ENCODE measurements at regions not wholly inside any gene's neighbourhood (a gene's known extent, or its start where the extent isn't known, plus 50 kb on each side); places are given as distances from the start of the nearest gene placed in this dataset.
"Not testable (repeated sequence)": the region's sequence is repeated elsewhere in the genome, so short reads cannot be mapped to it uniquely, and the experiment has no call there.

DNA sequence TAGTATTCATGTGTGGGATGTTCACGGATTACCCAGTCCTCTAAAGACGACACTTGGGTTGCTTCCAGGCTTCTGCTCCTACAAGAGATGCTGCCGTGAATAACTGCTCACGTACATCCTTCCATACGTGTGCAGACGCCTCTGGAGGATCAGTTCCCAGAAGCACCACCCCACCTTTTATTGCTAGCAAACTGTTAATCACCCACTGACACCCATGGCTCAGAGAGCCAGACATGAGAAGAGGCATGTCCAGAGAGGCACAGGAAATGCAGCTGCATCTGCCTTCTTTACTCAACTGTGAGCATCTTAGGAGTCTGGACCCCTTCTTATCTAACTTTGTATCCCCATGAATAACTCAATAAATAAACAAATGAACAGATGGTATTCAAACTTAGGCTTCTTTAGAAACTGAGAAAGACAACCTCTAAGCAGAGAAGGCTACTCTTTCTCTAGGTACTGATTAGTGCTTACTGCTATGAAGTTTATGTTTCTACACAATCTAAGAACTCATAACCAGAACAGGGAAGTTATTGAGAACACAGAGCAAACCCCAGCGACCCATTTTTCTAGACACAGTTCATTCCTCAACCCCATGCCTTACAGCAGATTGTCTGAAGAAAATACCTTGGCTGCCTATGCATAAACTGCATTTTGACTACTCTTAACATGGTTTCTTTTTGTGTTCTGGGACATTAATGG lies 228.7 kb upstream of the RREB1 start:
- H3K9me3 Mint-ChIP-seq: no peaks in the 10 kb centered on the region

DNA sequence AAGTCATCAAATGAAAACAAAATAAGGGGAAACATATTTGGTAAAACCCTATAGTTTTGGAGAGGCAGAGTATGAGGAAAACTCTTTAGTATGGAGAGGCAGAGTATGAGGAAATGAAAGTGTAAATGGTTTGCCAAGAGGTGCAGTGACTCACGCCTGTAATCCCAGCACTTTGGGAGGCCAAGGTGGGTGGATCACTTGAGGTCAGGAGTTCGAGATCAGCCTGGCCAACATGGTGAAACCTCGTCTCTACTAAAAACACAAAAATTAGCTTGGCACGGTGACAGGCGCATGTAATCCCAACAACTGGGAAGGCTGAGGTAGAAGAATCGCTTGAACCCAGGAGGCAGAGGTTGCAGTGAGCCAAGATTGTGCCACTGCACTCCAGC lies 228.2 kb upstream of the RREB1 start:
- not testable (repeated sequence) for H3K27ac ChIP-seq (ENCODE audit: low read depth, low read length); H3K4me1 ChIP-seq (ENCODE audit: control insufficient read depth, insufficient read depth, low read length); H3K9me3 ChIP-seq (ENCODE audit: control insufficient read depth, low read length); H3K27ac Mint-ChIP-seq; H3K36me3 Mint-ChIP-seq (ENCODE audit: low read depth); H3K4me3 ChIP-seq (ENCODE audit: low read length); H3K9ac ChIP-seq (ENCODE audit: extremely low read depth, low read length, poor library complexity, severe bottlenecking); H3K36me3 ChIP-seq (ENCODE audit: control insufficient read depth, insufficient read depth, low read length); DNase-seq; H3K4me3 Mint-ChIP-seq; H3K9me3 Mint-ChIP-seq
- H3K27me3 ChIP-seq (ENCODE audit: control insufficient read depth, insufficient read depth, low read length, poor library complexity, severe bottlenecking): peaks cover 74% of the 10 kb centered on the region
- WGBS, 2 experiments (ENCODE audit: insufficient coverage in 1 of 2, insufficient read length in 1 of 2): 92 to 100% methylated on average over 3 to 6 of the region's 6 CpGs
- H3K27me3 Mint-ChIP-seq (ENCODE audit: insufficient read depth): peaks cover 92% of the 10 kb centered on the region
- peaks cover 11% of the 10 kb centered on the region for H3K4me1 Mint-ChIP-seq

More for the DNA sequence above, 228.7 kb upstream of the RREB1 start:
- Histone ChIP-seq H3K27me3 (ENCODE audit: control insufficient read depth, insufficient read depth, low read length, poor library complexity, severe bottlenecking) (peaks cover 73% of the 10 kb centered on the region), H3K9ac (ENCODE audit: extremely low read depth, low read length, poor library complexity, severe bottlenecking) (no peak overlapping the region), H3K27ac (ENCODE audit: low read depth, low read length) (no peak overlapping the region), H3K4me1 (ENCODE audit: control insufficient read depth, insufficient read depth, low read length) (no peaks in the 10 kb centered on the region), H3K4me3 (ENCODE audit: low read length) (no peak overlapping the region), H3K9me3 (ENCODE audit: control insufficient read depth, low read length) (no peaks in the 10 kb centered on the region), H3K36me3 (ENCODE audit: control insufficient read depth, insufficient read depth, low read length) (no peaks in the 10 kb centered on the region)
- Mint-ChIP-seq H3K27me3 (ENCODE audit: insufficient read depth) (peaks cover 92% of the 10 kb centered on the region), H3K36me3 (ENCODE audit: low read depth) (no peaks in the 10 kb centered on the region), H3K27ac (no peak overlapping the region), H3K4me3 (no peak overlapping the region), H3K4me1 (peaks cover 11% of the 10 kb centered on the region)
- WGBS, 2 experiments (ENCODE audit: insufficient coverage in 1 of 2, insufficient read length in 1 of 2): 93 to 95% methylated on average over 7 of the region's 7 CpGs
- TF ChIP-seq, protein P1, sequence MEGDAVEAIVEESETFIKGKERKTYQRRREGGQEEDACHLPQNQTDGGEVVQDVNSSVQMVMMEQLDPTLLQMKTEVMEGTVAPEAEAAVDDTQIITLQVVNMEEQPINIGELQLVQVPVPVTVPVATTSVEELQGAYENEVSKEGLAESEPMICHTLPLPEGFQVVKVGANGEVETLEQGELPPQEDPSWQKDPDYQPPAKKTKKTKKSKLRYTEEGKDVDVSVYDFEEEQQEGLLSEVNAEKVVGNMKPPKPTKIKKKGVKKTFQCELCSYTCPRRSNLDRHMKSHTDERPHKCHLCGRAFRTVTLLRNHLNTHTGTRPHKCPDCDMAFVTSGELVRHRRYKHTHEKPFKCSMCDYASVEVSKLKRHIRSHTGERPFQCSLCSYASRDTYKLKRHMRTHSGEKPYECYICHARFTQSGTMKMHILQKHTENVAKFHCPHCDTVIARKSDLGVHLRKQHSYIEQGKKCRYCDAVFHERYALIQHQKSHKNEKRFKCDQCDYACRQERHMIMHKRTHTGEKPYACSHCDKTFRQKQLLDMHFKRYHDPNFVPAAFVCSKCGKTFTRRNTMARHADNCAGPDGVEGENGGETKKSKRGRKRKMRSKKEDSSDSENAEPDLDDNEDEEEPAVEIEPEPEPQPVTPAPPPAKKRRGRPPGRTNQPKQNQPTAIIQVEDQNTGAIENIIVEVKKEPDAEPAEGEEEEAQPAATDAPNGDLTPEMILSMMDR (conservative IDR thresholded peaks at IDR 0.05): no peak
- DNase-seq: no peak

DNA sequence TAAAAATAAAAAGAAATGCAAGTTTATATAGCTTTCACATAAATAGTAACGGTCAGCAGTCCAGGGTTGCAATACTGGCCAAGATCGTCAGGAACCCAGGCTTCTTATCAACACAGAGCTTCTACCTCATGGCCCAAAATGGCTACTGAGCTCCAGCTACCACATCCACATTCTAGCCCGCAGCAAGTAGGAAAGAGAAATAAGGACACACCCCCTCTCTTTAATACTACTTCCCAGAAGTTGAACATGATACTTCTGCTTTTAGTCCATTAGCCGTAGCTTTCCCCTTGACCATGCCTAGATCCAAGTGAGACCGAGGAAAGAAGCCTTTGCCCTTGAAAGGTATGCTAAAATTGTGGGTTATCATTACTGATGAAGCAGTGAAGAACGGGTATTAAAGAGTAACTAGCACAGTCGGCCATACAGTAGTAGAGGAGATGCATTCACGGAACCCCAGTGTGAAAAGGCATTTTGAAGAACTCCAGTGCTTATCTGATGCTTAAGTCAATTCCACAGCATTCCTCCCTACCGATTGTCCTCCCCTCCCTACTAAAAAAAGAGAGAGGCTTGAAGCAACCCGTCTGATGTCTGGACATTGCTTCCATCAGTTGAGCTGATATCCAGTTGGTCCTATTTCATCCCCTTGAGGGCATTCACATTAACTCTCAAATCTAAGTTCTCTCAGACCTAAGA lies 226.9 kb upstream of the RREB1 start:
- peaks cover 93% of the 10 kb centered on the region for H3K27me3 Mint-ChIP-seq (ENCODE audit: insufficient read depth)
- Histone ChIP-seq H3K27ac (ENCODE audit: low read depth, low read length) (no peak overlapping the region), H3K27me3 (ENCODE audit: control insufficient read depth, insufficient read depth, low read length, poor library complexity, severe bottlenecking) (peaks cover 77% of the 10 kb centered on the region), H3K9ac (ENCODE audit: extremely low read depth, low read length, poor library complexity, severe bottlenecking) (no peak overlapping the region), H3K4me3 (ENCODE audit: low read length) (no peak overlapping the region), H3K4me1 (ENCODE audit: control insufficient read depth, insufficient read depth, low read length) (no peaks in the 10 kb centered on the region), H3K36me3 (ENCODE audit: control insufficient read depth, insufficient read depth, low read length) (no peaks in the 10 kb centered on the region), H3K9me3 (ENCODE audit: control insufficient read depth, low read length) (no peaks in the 10 kb centered on the region)
- DNase-seq: peak; percentile 59
- H3K9me3 Mint-ChIP-seq: no peaks in the 10 kb centered on the region
- H3K27ac Mint-ChIP-seq: peak overlapping the region; percentile 16
- no peak overlapping the region for H3K4me3 Mint-ChIP-seq
- peaks cover 11% of the 10 kb centered on the region for H3K4me1 Mint-ChIP-seq
- H3K36me3 Mint-ChIP-seq (ENCODE audit: low read depth): no peaks in the 10 kb centered on the region
- TF ChIP-seq, protein P1 (conservative IDR thresholded peaks at IDR 0.05): no peak
- 77 to 82% methylated on average over 9 to 10 of the region's 10 CpGs for WGBS, 2 experiments (ENCODE audit: insufficient coverage in 1 of 2, insufficient read length in 1 of 2)
